Endothelial cell of umbilical vein (primary cell): ENCODE measurements at regions not wholly inside any gene's neighbourhood (a gene's known extent, or its start where the extent isn't known, plus 50 kb on each side); places are given as distances from the start of the nearest gene placed in this dataset.

Experiments
- CTCF ChIP-seq, 2 donors: IDR thresholded peaks; 1 replicate in 1 of 2; 2 replicates in 1 of 2; pipeline ENCODE4 v1.5.1; 2011; ENCODE audit warnings: low read length in 2 of 2, mild to moderate bottlenecking in 2 of 2, moderate library complexity in 2 of 2, control low read depth in 1 of 2, inconsistent platforms in 1 of 2, low read depth in 1 of 2; ENCODE audit not compliant: insufficient read depth in 1 of 2; ENCODE audit errors: extremely low read depth in 1 of 2
- EZH2 ChIP-seq: IDR thresholded peaks from 2 replicates; pipeline ENCODE4 v1.6.1; 2012; ENCODE audit warnings: borderline replicate concordance, low read depth, mild to moderate bottlenecking, moderate library complexity, low read length, inconsistent platforms; ENCODE audit not compliant: severe bottlenecking
- JUN ChIP-seq: IDR thresholded peaks from 2 replicates; pipeline ENCODE4 v1.6.1; 2011; ENCODE audit warnings: borderline replicate concordance, low read depth; ENCODE audit not compliant: insufficient read length, insufficient read depth
- POLR2A ChIP-seq: IDR thresholded peaks from 2 replicates; pipeline ENCODE4 v1.6.1; 2012; ENCODE audit warnings: low read depth, mild to moderate bottlenecking, control low read depth, low read length

- no peak for TF ChIP-seq JUN
- no peak for TF ChIP-seq POLR2A
- no peak for TF ChIP-seq CTCF (IDR thresholded peaks at IDR 0.05; ENCODE audit: extremely low read depth in 1 of 2, insufficient read depth in 1 of 2, low read depth in 1 of 2, low read length in 2 of 2)
- TF ChIP-seq EZH2: no peak
Observed at GRCh38 chr5:119951330-119951934, 322.1 kb downstream of the FAM170A start.
